Cardiac fibroblast (primary cell): ENCODE measurements at regions not wholly inside any gene's neighbourhood (a gene's known extent, or its start where the extent isn't known, plus 50 kb on each side); places are given as distances from the start of the nearest gene placed in this dataset.
"Not testable (repeated sequence)": the region's sequence is repeated elsewhere in the genome, so short reads cannot be mapped to it uniquely, and the experiment has no call there.

ENCODE experiments used
- DNase-seq, 2 donors: peaks; one replicate each; pipeline versions ENCODE4 v3.0.0 to v3.0.0-alpha.2; 2010; ENCODE audit warnings: low read depth in 2 of 2
- H3K4me3 ChIP-seq, 2 donors: replicated peaks in 1 of 2; 1 replicate in 1 of 2; 2 replicates in 1 of 2; pipeline ENCODE4 v1.5.1; 2011; ENCODE audit warnings: low read depth in 2 of 2, low read length in 2 of 2, mild to moderate bottlenecking in 2 of 2, moderate library complexity in 1 of 2
- CTCF ChIP-seq: IDR thresholded peaks from one replicate; pipeline ENCODE4 v1.5.1; 2011; ENCODE audit warnings: low read depth, mild to moderate bottlenecking, low read length, inconsistent platforms

GRCh38 chr21:13877503-13877902 lies 267.9 kb downstream of the POTED start:
- not testable (repeated sequence) for DNase-seq, H3K4me3 ChIP-seq

- not testable (repeated sequence) for H3K4me3 ChIP-seq, DNase-seq
These were observed 267.4 kb downstream of the POTED start for GRCh38 chr21:13876999-13877398.

GRCh38 chr21:13874001-13874400 lies 264.4 kb downstream of the POTED start:
- DNase-seq = not testable (repeated sequence)

GRCh38 chr21:13854638-13855037 lies 245.1 kb downstream of the POTED start:
- no peak for TF ChIP-seq CTCF
- no peak overlapping the region for H3K4me3 ChIP-seq
- no peak for DNase-seq

More at GRCh38 chr21:13874001-13874400, 264.4 kb downstream of the POTED start:
- not testable (repeated sequence) for H3K4me3 ChIP-seq

- not testable (repeated sequence) for DNase-seq, H3K4me3 ChIP-seq
These were observed 241.2 kb downstream of the POTED start for GRCh38 chr21:13850808-13851207.

GRCh38 chr21:13849489-13849888 lies 239.9 kb downstream of the POTED start:
- not testable (repeated sequence) for DNase-seq, H3K4me3 ChIP-seq

GRCh38 chr21:13846718-13847117 lies 237.1 kb downstream of the POTED start:
- not testable (repeated sequence) for H3K4me3 ChIP-seq, DNase-seq

- not testable (repeated sequence) for H3K4me3 ChIP-seq, DNase-seq
These were observed 235.0 kb downstream of the POTED start for GRCh38 chr21:13844574-13844973.

- not testable (repeated sequence) for H3K4me3 ChIP-seq, DNase-seq
These were observed 233.5 kb downstream of the POTED start for GRCh38 chr21:13843081-13843480.

GRCh38 chr21:13827666-13828065 lies 218.1 kb downstream of the POTED start:
- H3K4me3 ChIP-seq, DNase-seq: not testable (repeated sequence)

GRCh38 chr21:13827201-13827600 lies 217.6 kb downstream of the POTED start:
- no peak for TF ChIP-seq CTCF
- DNase-seq = no peak

GRCh38 chr21:13826511-13826910 lies 216.9 kb downstream of the POTED start:
- not testable (repeated sequence) for H3K4me3 ChIP-seq, DNase-seq

More at GRCh38 chr21:13827201-13827600, 217.6 kb downstream of the POTED start:
- no peak overlapping the region for H3K4me3 ChIP-seq

GRCh38 chr21:13825218-13825778 lies 215.7 kb downstream of the POTED start:
- not testable (repeated sequence) for DNase-seq, H3K4me3 ChIP-seq

GRCh38 chr21:13820286-13820685 lies 210.7 kb downstream of the POTED start:
- not testable (repeated sequence) for DNase-seq, H3K4me3 ChIP-seq

- H3K4me3 ChIP-seq, DNase-seq: not testable (repeated sequence)
These were observed 202.6 kb downstream of the POTED start for GRCh38 chr21:13812191-13812590.

GRCh38 chr21:13810559-13810958 lies 201.0 kb downstream of the POTED start:
- not testable (repeated sequence) for DNase-seq, H3K4me3 ChIP-seq

GRCh38 chr21:13806444-13806843 lies 196.9 kb downstream of the POTED start:
- DNase-seq, H3K4me3 ChIP-seq: not testable (repeated sequence)
